ENCODE measurements at regions not wholly inside any gene's neighbourhood (a gene's known extent, or its start where the extent isn't known, plus 50 kb on each side); places are given as distances from the start of the nearest gene placed in this dataset.

- no peak for TF ChIP-seq CTCF (IDR thresholded peaks at IDR 0.05; ENCODE audit: control insufficient read depth, insufficient read depth, low read depth, low read length, missing control alignments)
- H3K4me3 ChIP-seq (ENCODE audit: control insufficient read depth, low read depth, low read length), result no peak overlapping the region
- DNase-seq (ENCODE audit: low read depth), result peak; percentile 23
Measured at GRCh38 chr17:27376637-27377547, 79.4 kb upstream of the KSR1 start.

- DNase-seq (ENCODE audit: low read depth), result no peak
- H3K4me3 ChIP-seq (ENCODE audit: control insufficient read depth, low read depth, low read length), result no peak overlapping the region
- TF ChIP-seq CTCF (IDR thresholded peaks at IDR 0.05; ENCODE audit: control insufficient read depth, insufficient read depth, low read depth, low read length, missing control alignments), result no peak
Measured at GRCh38 chr17:27378482-27379175, 77.6 kb upstream of the KSR1 start.

- H3K4me3 ChIP-seq (ENCODE audit: control insufficient read depth, low read depth, low read length), result peak overlapping the region; percentile 35
- no peak for DNase-seq (ENCODE audit: low read depth)
- no peak for TF ChIP-seq CTCF (IDR thresholded peaks at IDR 0.05; ENCODE audit: control insufficient read depth, insufficient read depth, low read depth, low read length, missing control alignments)
Measured at GRCh38 chr17:27379888-27380533, 76.2 kb upstream of the KSR1 start.

- TF ChIP-seq CTCF (IDR thresholded peaks at IDR 0.05; ENCODE audit: control insufficient read depth, insufficient read depth, low read depth, low read length, missing control alignments), result no peak
- peak overlapping the region; percentile 35 for H3K4me3 ChIP-seq (ENCODE audit: control insufficient read depth, low read depth, low read length)
Measured at GRCh38 chr17:27380551-27380950, 75.7 kb upstream of the KSR1 start.

GRCh38 chr17:27381007-27381501 is 75.2 kb upstream of the KSR1 start:
- peak; percentile 69 for TF ChIP-seq CTCF (IDR thresholded peaks at IDR 0.05; ENCODE audit: control insufficient read depth, insufficient read depth, low read depth, low read length, missing control alignments)
- DNase-seq (ENCODE audit: low read depth), result no peak

More at GRCh38 chr17:27380551-27380950, 75.7 kb upstream of the KSR1 start:
- no peak for DNase-seq (ENCODE audit: low read depth)

GRCh38 chr17:27382025-27382424 is 74.2 kb upstream of the KSR1 start:
- no peak overlapping the region for H3K4me3 ChIP-seq (ENCODE audit: control insufficient read depth, low read depth, low read length)
- DNase-seq (ENCODE audit: low read depth), result no peak
- no peak for TF ChIP-seq CTCF (IDR thresholded peaks at IDR 0.05; ENCODE audit: control insufficient read depth, insufficient read depth, low read depth, low read length, missing control alignments)

More at GRCh38 chr17:27381007-27381501, 75.2 kb upstream of the KSR1 start:
- H3K4me3 ChIP-seq (ENCODE audit: control insufficient read depth, low read depth, low read length), result no peak overlapping the region

All from AG09309 (cell line).